IMR-90 (cell line): ENCODE measurements at regions not wholly inside any gene's neighbourhood (a gene's known extent, or its start where the extent isn't known, plus 50 kb on each side); places are given as distances from the start of the nearest gene placed in this dataset.

Source experiments
- ATAC-seq: fragments of 200-7000 bp; cut with Tn5 transposase; 2 replicates; pipeline ENCODE4 v1.9.1; 2020; ENCODE audit warnings: low read depth, mild to moderate bottlenecking, moderate library complexity
- BruUV-seq: library from RNA; stranded (reverse); fragments of 400-500 nt; replicated peaks from 2 replicates; lab custom pipeline; 2021; lab: Mats Ljungman, UMichigan
- CTCF ChIA-PET: fragments of 300-600 bp; formaldehyde crosslinking; extraction: SDS; loops from one replicate; lab custom pipeline; 2021; ENCODE audit warnings: antibody characterized with exemption; lab: Yijun Ruan, JAX
- POLR2A ChIA-PET: fragments of 300-600 bp; sonication (Branson Sonifier 250); formaldehyde crosslinking; loops from one replicate; lab custom pipeline; 2022; ENCODE audit warnings: antibody characterized with exemption; ENCODE audit not compliant: unreplicated experiment; lab: Charles Lee
- DNase-seq: peaks from one replicate; pipeline ENCODE4 v3.0.0; 2013
- H2AFZ ChIP-seq: replicated peaks from 2 replicates; pipeline ENCODE3; 2013; ENCODE audit warnings: low read length, mild to moderate bottlenecking; ENCODE audit not compliant: poor library complexity
- H2AK5ac ChIP-seq: 2 replicates; pipeline ENCODE4 v1.6.1; 2013; ENCODE audit warnings: low read depth, low read length, inconsistent platforms
- H2AK9ac ChIP-seq: replicated peaks from 2 replicates; pipeline ENCODE3; 2013; ENCODE audit warnings: mild to moderate bottlenecking, low read depth, low read length, moderate library complexity; ENCODE audit not compliant: poor library complexity
- H2BK120ac ChIP-seq: 2 replicates; pipeline ENCODE4 v1.6.1; 2013; ENCODE audit warnings: low read depth, low read length, inconsistent platforms
- H2BK15ac ChIP-seq: 3 replicates; pipeline ENCODE4 v1.6.1; 2013; ENCODE audit warnings: low read depth, low read length, inconsistent platforms
- H2BK20ac ChIP-seq: 2 replicates; pipeline ENCODE4 v1.6.1; 2013; ENCODE audit warnings: low read depth, mild to moderate bottlenecking, inconsistent platforms, low read length, moderate library complexity
- H2BK5ac ChIP-seq: 2 replicates; pipeline ENCODE4 v1.6.1; 2013; ENCODE audit warnings: mild to moderate bottlenecking, low read depth, low read length, inconsistent platforms; ENCODE audit not compliant: poor library complexity, severe bottlenecking
- H3K14ac ChIP-seq: replicated peaks from 2 replicates; pipeline ENCODE4 v1.6.1; 2013; ENCODE audit warnings: low read depth, low read length, inconsistent platforms
- H3K18ac ChIP-seq: 2 replicates; pipeline ENCODE4 v1.6.1; 2013; ENCODE audit warnings: low read depth, low read length, control low read depth
- H3K23ac ChIP-seq: 2 replicates; pipeline ENCODE4 v1.6.1; 2013; ENCODE audit warnings: low read depth, low read length, inconsistent platforms
- H3K27ac ChIP-seq: 2 replicates; pipeline ENCODE4 v1.5.1; 2013; ENCODE audit warnings: mild to moderate bottlenecking, control low read depth, low read length; ENCODE audit not compliant: insufficient read depth
- H3K27me3 ChIP-seq: 2 replicates; pipeline ENCODE4 v1.6.1; 2013; ENCODE audit warnings: low read length; ENCODE audit not compliant: control insufficient read depth, insufficient read depth
- H3K36me3 ChIP-seq: 2 replicates; pipeline ENCODE4 v1.6.1; 2013; ENCODE audit warnings: low read length, mixed read lengths; ENCODE audit not compliant: control insufficient read depth, insufficient read depth
- H3K4ac ChIP-seq: 2 replicates; pipeline ENCODE4 v1.6.1; 2013; ENCODE audit warnings: low read depth, low read length, inconsistent platforms
- H3K4me1 ChIP-seq: 2 replicates; pipeline ENCODE4 v1.6.1; 2013; ENCODE audit warnings: low read length, mixed read lengths; ENCODE audit not compliant: control insufficient read depth, insufficient read depth
- H3K4me2 ChIP-seq: 2 replicates; pipeline ENCODE4 v1.6.1; 2013; ENCODE audit warnings: low read depth, mild to moderate bottlenecking, control low read depth, low read length, moderate library complexity
- H3K4me3 ChIP-seq: 2 replicates; pipeline ENCODE4 v1.5.1; 2013; ENCODE audit warnings: low read depth, mild to moderate bottlenecking, control low read depth, low read length, moderate library complexity; ENCODE audit not compliant: insufficient read depth
- H3K56ac ChIP-seq: 2 replicates; pipeline ENCODE4 v1.6.1; 2013; ENCODE audit warnings: low read length, inconsistent platforms; ENCODE audit not compliant: insufficient read depth; ENCODE audit errors: extremely low read depth
- H3K79me1 ChIP-seq, 2 experiments: 2 replicates each; pipeline ENCODE4 v1.6.1; 2013; ENCODE audit warnings: low read length in 2 of 2, inconsistent platforms in 1 of 2, low read depth in 1 of 2
- H3K9ac ChIP-seq: 2 replicates; pipeline ENCODE4 v1.6.1; 2013; ENCODE audit warnings: low read depth, low read length, control low read depth
- H3K9me1 ChIP-seq: 2 replicates; pipeline ENCODE4 v1.6.1; 2013; ENCODE audit warnings: low read length, inconsistent platforms; ENCODE audit not compliant: insufficient read depth
- H3K9me3 ChIP-seq: 2 replicates; pipeline ENCODE4 v1.6.1; 2013; ENCODE audit warnings: low read length; ENCODE audit not compliant: control insufficient read depth, insufficient read depth
- H4K20me1 ChIP-seq: 2 replicates; pipeline ENCODE4 v1.6.1; 2013; ENCODE audit warnings: low read length, inconsistent platforms; ENCODE audit not compliant: insufficient read depth
- H4K5ac ChIP-seq: 2 replicates; pipeline ENCODE4 v1.6.1; 2013; ENCODE audit warnings: mild to moderate bottlenecking, low read depth, low read length, control low read depth
- H4K8ac ChIP-seq, 2 experiments: 2 replicates each; pipeline ENCODE4 v1.6.1; 2013; ENCODE audit warnings: low read depth in 2 of 2, low read length in 2 of 2, control low read depth in 1 of 2, inconsistent platforms in 1 of 2
- H4K91ac ChIP-seq: 2 replicates; pipeline ENCODE4 v1.6.1; 2013; ENCODE audit warnings: low read depth, low read length, inconsistent platforms; ENCODE audit not compliant: insufficient read depth
- BHLHE40 ChIP-seq: fragments of 150-350 bp; IDR thresholded peaks from 2 replicates; pipeline ENCODE4 v1.6.1; 2016; ENCODE audit warnings: mild to moderate bottlenecking, low read depth, low read length
- CEBPB ChIP-seq: IDR thresholded peaks from 2 replicates; pipeline ENCODE4 v1.6.1; 2012; ENCODE audit warnings: low read depth, low read length, improper control_type of control experiment
- CHD1 ChIP-seq: IDR thresholded peaks from 2 replicates; pipeline ENCODE4 v1.6.1; 2012; ENCODE audit warnings: low read depth, low read length, improper control_type of control experiment
- FOS ChIP-seq: fragments of 150-350 bp; IDR thresholded peaks from 2 replicates; pipeline ENCODE4 v1.6.1; 2016; ENCODE audit warnings: low read depth, low read length
- MAFK ChIP-seq: IDR thresholded peaks from 2 replicates; pipeline ENCODE4 v1.6.1; 2012; ENCODE audit warnings: low read depth, low read length, improper control_type of control experiment
- MAZ ChIP-seq: IDR thresholded peaks from 2 replicates; pipeline ENCODE4 v1.6.1; 2012; ENCODE audit warnings: low read depth, mild to moderate bottlenecking, low read length, improper control_type of control experiment, moderate library complexity, borderline replicate concordance
- MXI1 ChIP-seq: IDR thresholded peaks from 2 replicates; pipeline ENCODE4 v1.6.1; 2012; ENCODE audit warnings: low read depth, mild to moderate bottlenecking, low read length, moderate library complexity, borderline replicate concordance
- NFE2L2 ChIP-seq: fragments of 150-350 bp; IDR thresholded peaks from 2 replicates; pipeline ENCODE4 v1.6.1; 2016; ENCODE audit warnings: low read depth, mild to moderate bottlenecking, low read length
- POLR2A ChIP-seq: IDR thresholded peaks from 2 replicates; pipeline ENCODE4 v1.6.1; 2012; ENCODE audit warnings: mild to moderate bottlenecking, low read depth, low read length
- RAD21 ChIP-seq: IDR thresholded peaks from 2 replicates; pipeline ENCODE4 v1.6.1; 2012; ENCODE audit warnings: low read length, improper control_type of control experiment
- RCOR1 ChIP-seq: IDR thresholded peaks from 2 replicates; pipeline ENCODE4 v1.6.1; 2012; ENCODE audit warnings: mild to moderate bottlenecking, low read length, improper control_type of control experiment; ENCODE audit not compliant: insufficient replicate concordance
- RFX5 ChIP-seq: IDR thresholded peaks from 2 replicates; pipeline ENCODE4 v1.8.0; 2012; ENCODE audit warnings: low read depth, mild to moderate bottlenecking, low read length, moderate library complexity
- SMC3 ChIP-seq: fragments of 150-350 bp; IDR thresholded peaks from 2 replicates; pipeline ENCODE4 v1.6.1; 2016; ENCODE audit warnings: low read depth, mild to moderate bottlenecking, antibody characterized with exemption, low read length, moderate library complexity
- WGBS, 2 experiments: methylation state at CpG; one replicate each; pipeline versions ENCODE4 v1.1.5 to v1.1.7; 2013; ENCODE audit warnings: missing lambda C conversion rate in 2 of 2; ENCODE audit not compliant: insufficient read length in 1 of 2; ENCODE audit errors: extremely low coverage in 2 of 2; 5-methylcytosine and 5-hydroxymethylcytosine counted together
- dilution Hi-C: fragments of 300-500 bp; cut with HindIII; formaldehyde crosslinking; loops from one replicate; pipeline ENCODE4 v1.14.3; 2018; ENCODE audit warnings: low sequenced_read_pairs; ENCODE audit not compliant: unreplicated experiment
- in situ Hi-C: fragments of 300-500 bp; cut with MboI; formaldehyde crosslinking; loops from 3 replicates; pipeline ENCODE4 v1.14.3; 2019; ENCODE audit warnings: low sequenced_read_pairs, inconsistent platforms, mixed read lengths
- intact Hi-C: fragments of 100-400 bp; cut with micrococcal nuclease; formaldehyde crosslinking; loops from 2 replicates; pipeline ENCODE4 v1.10.0; 2022
- TF ChIP-seq, protein P1 (sequence below): fragments of 150-350 bp; IDR thresholded peaks from 2 replicates; pipeline ENCODE4 v1.6.1; 2016; ENCODE audit warnings: low read depth, mild to moderate bottlenecking, low read length, moderate library complexity, borderline replicate concordance
- TF ChIP-seq, protein P2 (sequence below): fragments of 150-350 bp; IDR thresholded peaks from 2 replicates; pipeline ENCODE4 v1.6.1; 2017; ENCODE audit warnings: mild to moderate bottlenecking, antibody characterized with exemption, low read length, low read depth
- TF ChIP-seq, protein P3 (sequence below): conservative IDR thresholded peaks from 2 replicates; pipeline ENCODE4 v1.5.1; 2012; ENCODE audit warnings: mild to moderate bottlenecking, low read depth, low read length, improper control_type of control experiment

DNA sequence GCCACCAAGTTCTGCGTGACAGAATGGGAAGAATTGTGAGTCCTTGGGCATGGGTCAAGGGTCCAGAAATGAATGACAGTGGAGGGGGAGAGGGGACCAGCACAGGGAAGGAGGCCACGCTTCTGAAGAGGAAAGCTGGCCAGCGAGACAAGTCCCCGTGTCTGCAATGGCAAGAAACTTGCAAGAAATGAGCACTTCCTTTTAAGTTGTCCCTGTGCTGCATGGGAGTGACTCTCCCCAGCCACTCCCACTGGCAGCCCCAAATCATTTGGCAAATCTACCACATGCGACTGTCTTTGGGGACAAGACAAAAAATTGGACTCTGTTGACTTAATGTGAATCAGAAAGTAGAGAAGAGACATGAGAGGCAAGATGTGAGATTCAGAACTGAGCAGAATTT, 242.2 kb upstream of the RREB1 start:
- WGBS, 2 experiments = 83% methylated on average over 1 of the region's 5 CpGs; no CpG with 5 or more reads in 1 of the 2 experiments
- intact Hi-C loops = no loop called here

More for the DNA sequence above, 242.2 kb upstream of the RREB1 start:
- no peak overlapping the region for H4K5ac ChIP-seq
- H2BK5ac ChIP-seq = no peak overlapping the region
- no peak overlapping the region for H4K91ac ChIP-seq
- no peak overlapping the region for H3K56ac ChIP-seq
- POLR2A ChIA-PET = no interaction called here
- H2AK9ac ChIP-seq = no peak overlapping the region
- H3K27ac ChIP-seq = no peak overlapping the region
- no peaks in the 10 kb centered on the region for H3K36me3 ChIP-seq
- H2BK120ac ChIP-seq = no peak overlapping the region
- ATAC-seq (no peak), DNase-seq (no peak)
- TF ChIP-seq CHD1 = no peak
- TF ChIP-seq SMC3 = no peak
- no peak for TF ChIP-seq BHLHE40
- TF ChIP-seq RCOR1 = no peak
- TF ChIP-seq MAZ = no peak
- TF ChIP-seq MXI1 = no peak
- no peak for TF ChIP-seq CEBPB
- TF ChIP-seq, protein P1, sequence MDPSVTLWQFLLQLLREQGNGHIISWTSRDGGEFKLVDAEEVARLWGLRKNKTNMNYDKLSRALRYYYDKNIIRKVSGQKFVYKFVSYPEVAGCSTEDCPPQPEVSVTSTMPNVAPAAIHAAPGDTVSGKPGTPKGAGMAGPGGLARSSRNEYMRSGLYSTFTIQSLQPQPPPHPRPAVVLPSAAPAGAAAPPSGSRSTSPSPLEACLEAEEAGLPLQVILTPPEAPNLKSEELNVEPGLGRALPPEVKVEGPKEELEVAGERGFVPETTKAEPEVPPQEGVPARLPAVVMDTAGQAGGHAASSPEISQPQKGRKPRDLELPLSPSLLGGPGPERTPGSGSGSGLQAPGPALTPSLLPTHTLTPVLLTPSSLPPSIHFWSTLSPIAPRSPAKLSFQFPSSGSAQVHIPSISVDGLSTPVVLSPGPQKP = no peak
- no peak for TF ChIP-seq RFX5
- no peak for TF ChIP-seq POLR2A
- no peak for TF ChIP-seq NFE2L2
- no peak for TF ChIP-seq FOS
- no peak for TF ChIP-seq MAFK
- TF ChIP-seq, protein P2, sequence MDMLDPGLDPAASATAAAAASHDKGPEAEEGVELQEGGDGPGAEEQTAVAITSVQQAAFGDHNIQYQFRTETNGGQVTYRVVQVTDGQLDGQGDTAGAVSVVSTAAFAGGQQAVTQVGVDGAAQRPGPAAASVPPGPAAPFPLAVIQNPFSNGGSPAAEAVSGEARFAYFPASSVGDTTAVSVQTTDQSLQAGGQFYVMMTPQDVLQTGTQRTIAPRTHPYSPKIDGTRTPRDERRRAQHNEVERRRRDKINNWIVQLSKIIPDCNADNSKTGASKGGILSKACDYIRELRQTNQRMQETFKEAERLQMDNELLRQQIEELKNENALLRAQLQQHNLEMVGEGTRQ = no peak
- no peak for TF ChIP-seq RAD21
- TF ChIP-seq, protein P3, sequence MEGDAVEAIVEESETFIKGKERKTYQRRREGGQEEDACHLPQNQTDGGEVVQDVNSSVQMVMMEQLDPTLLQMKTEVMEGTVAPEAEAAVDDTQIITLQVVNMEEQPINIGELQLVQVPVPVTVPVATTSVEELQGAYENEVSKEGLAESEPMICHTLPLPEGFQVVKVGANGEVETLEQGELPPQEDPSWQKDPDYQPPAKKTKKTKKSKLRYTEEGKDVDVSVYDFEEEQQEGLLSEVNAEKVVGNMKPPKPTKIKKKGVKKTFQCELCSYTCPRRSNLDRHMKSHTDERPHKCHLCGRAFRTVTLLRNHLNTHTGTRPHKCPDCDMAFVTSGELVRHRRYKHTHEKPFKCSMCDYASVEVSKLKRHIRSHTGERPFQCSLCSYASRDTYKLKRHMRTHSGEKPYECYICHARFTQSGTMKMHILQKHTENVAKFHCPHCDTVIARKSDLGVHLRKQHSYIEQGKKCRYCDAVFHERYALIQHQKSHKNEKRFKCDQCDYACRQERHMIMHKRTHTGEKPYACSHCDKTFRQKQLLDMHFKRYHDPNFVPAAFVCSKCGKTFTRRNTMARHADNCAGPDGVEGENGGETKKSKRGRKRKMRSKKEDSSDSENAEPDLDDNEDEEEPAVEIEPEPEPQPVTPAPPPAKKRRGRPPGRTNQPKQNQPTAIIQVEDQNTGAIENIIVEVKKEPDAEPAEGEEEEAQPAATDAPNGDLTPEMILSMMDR = no peak
- no peaks in the 10 kb centered on the region for H3K9me3 ChIP-seq
- no peak overlapping the region for H3K18ac ChIP-seq
- no peak overlapping the region for H3K14ac ChIP-seq
- H2AK5ac ChIP-seq = no peak overlapping the region
- H3K4me1 ChIP-seq = no peaks in the 10 kb centered on the region
- H3K4me3 ChIP-seq = no peak overlapping the region
- CTCF ChIA-PET = no interaction called here
- H4K8ac ChIP-seq = no peak overlapping the region
- H2BK20ac ChIP-seq = no peak overlapping the region
- H3K4me2 ChIP-seq = no peak overlapping the region
- no peaks in the 10 kb centered on the region for H3K9me1 ChIP-seq
- no peak overlapping the region for H2BK15ac ChIP-seq
- in situ Hi-C loops (no loop called here), dilution Hi-C loops (no loop called here)
- no peak overlapping the region for H3K23ac ChIP-seq
- H3K4ac ChIP-seq = no peak overlapping the region
- no peaks in the 10 kb centered on the region; the same call in 1 of the 2 replicates for H3K27me3 ChIP-seq
- no TSS peak for BruUV-seq
- no peaks in the 10 kb centered on the region for H4K20me1 ChIP-seq
- H3K79me1 ChIP-seq = no peaks in the 10 kb centered on the region
- H2AFZ ChIP-seq = no peak overlapping the region
- H3K9ac ChIP-seq = no peak overlapping the region
